ENCODE measurements at regions not wholly inside any gene's neighbourhood (a gene's known extent, or its start where the extent isn't known, plus 50 kb on each side); places are given as distances from the start of the nearest gene placed in this dataset.
"Not testable (repeated sequence)": the region's sequence is repeated elsewhere in the genome, so short reads cannot be mapped to it uniquely, and the experiment has no call there.

DNA sequence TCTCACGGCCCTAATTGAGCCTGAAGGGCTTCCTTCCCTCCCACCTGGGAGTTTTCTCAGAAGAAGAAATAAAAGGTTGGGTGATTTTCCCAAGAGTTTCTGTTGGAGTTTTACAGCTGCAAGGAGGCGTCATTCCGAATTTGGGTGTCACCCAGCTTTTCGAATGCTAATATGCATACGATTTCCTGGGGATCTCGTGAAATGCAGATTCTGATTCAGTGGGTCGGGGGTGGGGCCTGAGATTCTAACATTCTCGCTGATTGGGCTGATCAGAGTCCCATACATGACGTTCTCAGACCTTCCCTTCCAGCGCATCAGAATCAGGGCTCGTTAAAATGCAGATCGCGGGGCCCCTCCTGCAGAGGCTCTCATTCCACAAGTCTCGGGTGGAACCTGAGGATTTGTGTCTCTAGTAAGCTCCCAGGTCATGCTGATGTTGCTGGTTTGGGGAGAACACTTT, 125.8 kb upstream of the STX18 start:
- peak; percentile 73 for DNase-seq (ENCODE audit: low read depth, low spot score)

DNA sequence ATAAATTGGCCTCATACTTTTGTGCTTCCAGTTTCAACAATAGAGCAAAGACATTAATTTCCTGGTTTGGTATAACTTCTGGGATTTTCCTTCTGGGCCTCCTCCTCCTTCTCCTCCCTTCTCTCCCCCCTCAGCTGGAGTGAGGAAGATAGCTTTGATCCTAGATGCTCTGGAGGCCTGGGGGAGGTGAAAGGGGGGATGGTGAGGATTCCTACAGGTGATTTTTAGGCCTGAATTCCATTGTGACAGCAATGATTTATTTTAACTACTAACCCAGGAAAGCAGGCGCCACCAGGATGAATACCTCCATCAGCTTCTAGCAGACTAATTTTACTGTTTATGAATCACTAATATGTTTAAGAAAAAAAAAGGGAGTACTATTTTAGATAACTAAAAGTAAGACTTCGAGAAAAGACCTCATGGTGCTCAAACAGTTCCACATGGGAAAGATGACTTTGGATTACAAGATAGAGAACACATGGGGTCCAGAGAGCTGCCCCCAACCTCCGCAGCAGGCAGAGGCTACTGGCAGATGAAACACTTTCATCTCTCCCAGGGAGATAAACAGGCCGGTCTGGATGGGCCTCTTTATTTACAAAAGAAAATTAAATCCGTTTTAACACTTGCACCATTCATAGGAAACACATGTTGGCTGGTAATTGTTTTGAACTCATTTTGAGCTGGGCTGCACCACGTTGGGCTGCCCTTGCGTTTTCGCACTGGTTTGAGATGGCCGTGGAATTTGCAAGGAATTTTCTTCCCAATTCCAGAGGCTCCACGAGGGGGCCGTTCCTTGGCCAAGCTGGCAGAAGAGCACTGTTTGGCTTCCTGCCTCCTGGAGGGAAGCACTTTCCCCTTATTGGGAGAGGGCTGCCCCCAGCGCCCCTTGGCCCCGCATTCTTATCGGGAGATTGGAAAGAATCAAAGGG, 125.1 kb upstream of the STX18 start:
- no peak for DNase-seq (ENCODE audit: low read depth, low spot score)

GRCh38 chr4:4666187-4666586, 124.3 kb upstream of the STX18 start:
- DNase-seq (ENCODE audit: low read depth, low spot score): no peak

DNA sequence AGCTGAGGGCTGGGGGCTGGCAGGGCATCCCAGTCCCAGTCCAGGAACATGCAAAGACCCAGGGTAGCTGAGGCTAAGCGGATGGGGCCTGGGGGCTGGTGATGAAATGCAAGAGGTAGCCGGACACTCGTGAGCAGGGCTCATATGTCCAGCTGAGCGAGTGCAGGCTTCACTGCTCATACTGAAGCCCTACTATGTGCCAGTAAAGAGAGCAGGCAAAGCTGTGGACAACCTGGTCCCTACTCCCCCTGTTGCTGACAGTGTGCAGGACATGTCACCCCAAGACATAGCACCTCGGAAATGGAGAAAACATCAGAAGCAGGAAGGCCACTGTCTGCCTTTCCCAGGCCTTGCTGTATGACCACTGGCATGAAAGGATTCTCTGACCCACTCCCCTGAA, 122.4 kb upstream of the STX18 start:
- DNase-seq (ENCODE audit: low read depth, low spot score): no peak

- DNase-seq (ENCODE audit: low read depth, low spot score): no peak
Observed at GRCh38 chr4:4663028-4663427, 121.2 kb upstream of the STX18 start.

GRCh38 chr4:4662230-4662629, 120.4 kb upstream of the STX18 start:
- DNase-seq (ENCODE audit: low read depth, low spot score): no peak

- DNase-seq (ENCODE audit: low read depth, low spot score): no peak
Observed at GRCh38 chr4:4659871-4660651, 118.2 kb upstream of the STX18 start.

GRCh38 chr4:4658052-4658451, 116.2 kb upstream of the STX18 start:
- DNase-seq (ENCODE audit: low read depth, low spot score): no peak

DNA sequence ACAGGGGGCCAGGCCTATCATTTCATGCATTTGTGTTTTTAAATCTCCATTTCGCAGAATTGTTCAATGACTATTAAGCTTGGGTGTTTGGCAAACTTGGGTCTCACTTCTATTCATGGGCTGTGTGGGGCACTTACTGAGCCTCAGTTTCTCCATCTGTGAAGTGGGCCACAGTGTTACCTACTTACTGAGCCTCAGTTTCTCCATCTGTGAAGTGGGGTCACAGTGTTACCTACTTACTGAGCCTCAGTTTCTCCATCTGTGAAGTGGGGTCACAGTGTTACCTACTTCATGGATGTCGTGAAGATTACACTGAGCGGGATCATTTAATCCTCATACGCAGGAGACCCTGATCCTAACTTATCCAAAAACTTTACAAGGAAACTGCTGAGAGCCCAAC, 115.1 kb upstream of the STX18 start:
- DNase-seq (ENCODE audit: low read depth, low spot score): no peak

DNA sequence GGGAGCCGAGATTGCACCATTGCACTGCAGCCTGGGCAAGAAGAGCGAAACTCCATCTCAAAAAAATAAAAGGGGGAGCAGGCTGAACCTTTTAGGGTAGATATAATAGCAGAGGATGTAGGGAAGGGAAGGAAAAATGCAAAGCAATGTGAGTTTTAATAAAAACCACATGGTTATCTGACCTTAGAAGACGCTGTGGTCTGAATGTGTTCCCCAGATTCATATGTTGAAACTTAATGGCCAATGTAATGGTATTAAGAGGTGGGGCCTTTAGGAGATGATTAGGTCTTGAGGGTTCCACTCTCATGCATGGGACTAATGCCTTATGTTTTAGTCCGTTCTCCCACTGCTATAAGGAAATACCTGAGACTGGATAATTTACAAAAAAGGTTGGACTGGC, 114.1 kb upstream of the STX18 start:
- DNase-seq (ENCODE audit: low read depth, low spot score): no peak

GRCh38 chr4:4655011-4655410, 113.2 kb upstream of the STX18 start:
- DNase-seq (ENCODE audit: low read depth, low spot score): no peak

GRCh38 chr4:4651811-4652755, 110.2 kb upstream of the STX18 start:
- peak; percentile 76 for DNase-seq (ENCODE audit: low read depth, low spot score)

GRCh38 chr4:4647041-4647440, 105.2 kb upstream of the STX18 start:
- DNase-seq (ENCODE audit: low read depth, low spot score): no peak

DNA sequence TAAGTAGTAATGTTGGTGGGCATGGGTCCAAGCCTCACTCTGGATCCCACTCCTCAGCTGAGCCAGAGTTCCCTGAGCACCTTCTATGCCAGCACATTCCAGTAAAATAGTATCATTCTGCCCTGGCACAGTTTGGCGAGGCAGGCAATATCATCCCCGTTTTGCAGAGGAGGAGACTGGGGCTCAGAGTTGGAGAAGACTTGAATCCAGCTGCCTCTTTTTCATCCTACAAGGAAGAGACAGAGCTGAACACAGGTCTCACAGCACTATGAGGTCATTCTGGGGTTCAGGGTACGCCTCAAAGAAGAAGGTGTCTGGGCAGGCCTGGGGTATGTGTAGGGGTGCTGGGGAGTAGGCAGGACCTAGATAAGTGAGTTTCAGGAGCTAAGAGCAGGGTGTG, 103.9 kb upstream of the STX18 start:
- no peak for DNase-seq (ENCODE audit: low read depth, low spot score)

- not testable (repeated sequence) for DNase-seq (ENCODE audit: low read depth, low spot score)
Observed at GRCh38 chr4:4644277-4644676, 102.4 kb upstream of the STX18 start.

DNA sequence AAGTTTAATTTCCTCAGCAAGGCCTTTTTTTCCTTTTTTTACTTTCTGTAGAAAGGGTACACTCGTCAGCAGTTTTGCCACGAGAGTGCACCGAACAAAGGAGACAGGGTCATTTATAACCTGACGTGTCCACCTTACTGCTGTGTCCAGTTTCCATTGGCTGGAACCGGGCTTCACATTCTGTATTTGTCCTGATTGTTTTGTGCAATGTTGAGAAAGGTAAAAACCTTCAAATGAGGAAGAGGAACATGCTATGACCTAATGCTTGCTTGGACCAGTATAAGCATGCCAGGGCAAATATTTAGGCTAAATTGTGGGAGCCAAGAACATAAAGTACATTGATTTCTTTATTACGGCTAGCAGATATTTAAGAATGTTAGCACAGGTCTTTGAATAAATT, 101.9 kb upstream of the STX18 start:
- not testable (repeated sequence) for DNase-seq (ENCODE audit: low read depth, low spot score)

DNA sequence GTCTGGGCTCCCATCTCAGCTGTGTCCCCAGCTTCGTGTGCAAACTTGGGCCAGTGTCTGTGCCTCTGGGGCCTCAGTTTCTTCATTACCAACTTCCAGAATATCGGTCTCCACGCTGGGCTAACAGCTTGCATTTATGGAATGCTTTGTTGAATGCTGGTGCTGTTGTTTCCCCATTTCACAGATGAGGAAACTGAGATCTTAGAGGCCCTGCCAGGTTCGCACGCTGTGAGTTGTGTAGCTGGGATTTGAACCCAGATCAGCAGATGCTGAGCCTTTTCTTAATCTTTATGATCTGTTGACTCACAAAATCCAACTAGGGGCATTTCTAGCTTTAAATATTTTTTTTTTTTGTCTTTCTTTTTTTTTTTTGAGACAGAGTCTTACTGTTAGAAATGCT, 101.5 kb upstream of the STX18 start:
- DNase-seq (ENCODE audit: low read depth, low spot score): no peak

GRCh38 chr4:4642496-4643000, 100.7 kb upstream of the STX18 start:
- DNase-seq (ENCODE audit: low read depth, low spot score): no peak

DNA sequence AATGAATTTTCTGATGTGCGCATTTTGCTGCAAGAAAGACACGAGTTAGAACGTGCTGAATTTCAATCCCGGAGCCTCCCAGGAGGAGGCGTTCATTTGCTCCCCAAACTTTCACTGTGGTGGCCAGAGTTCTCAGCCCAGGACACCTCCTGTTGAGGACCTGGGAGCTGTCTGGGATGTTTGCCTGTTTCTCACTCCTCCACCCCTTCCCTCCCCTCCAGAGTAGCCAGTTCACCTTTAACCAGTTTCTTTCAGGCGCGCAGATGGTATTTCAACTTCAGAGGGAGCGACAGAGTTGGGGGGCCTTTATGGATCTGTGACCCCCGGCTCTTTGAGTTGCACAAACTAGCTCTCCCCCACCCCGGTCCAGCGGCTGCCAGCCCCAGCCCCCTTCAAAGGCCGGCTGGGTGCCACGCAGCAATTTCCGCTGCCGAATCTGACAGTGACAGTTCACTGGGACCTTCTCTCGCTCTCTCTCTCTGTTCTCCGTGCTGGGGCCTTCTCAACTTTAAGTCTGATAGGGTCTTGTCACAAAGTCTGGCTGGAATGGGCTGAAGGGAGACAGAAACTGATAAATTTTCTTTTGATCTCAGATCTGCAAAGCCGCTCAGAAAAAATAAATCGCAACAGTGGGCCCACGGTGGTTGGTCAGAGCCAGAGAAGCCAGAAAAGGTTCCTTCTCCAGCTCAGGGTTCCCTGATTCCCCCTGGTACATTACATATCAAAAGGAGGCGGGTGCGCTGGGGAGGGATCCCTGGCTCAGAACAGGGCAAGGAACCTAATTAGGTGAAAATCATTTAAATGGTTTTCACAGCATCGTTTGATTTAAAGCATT, 100.0 kb upstream of the STX18 start:
- DNase-seq (ENCODE audit: low read depth, low spot score): no peak

- no peak for DNase-seq (ENCODE audit: low read depth, low spot score)
Observed at GRCh38 chr4:4641254-4641653, 99.4 kb upstream of the STX18 start.
